ENCODE measurements at regions not wholly inside any gene's neighbourhood (a gene's known extent, or its start where the extent isn't known, plus 50 kb on each side); places are given as distances from the start of the nearest gene placed in this dataset.
"Not testable (repeated sequence)": the region's sequence is repeated elsewhere in the genome, so short reads cannot be mapped to it uniquely, and the experiment has no call there.

DNA sequence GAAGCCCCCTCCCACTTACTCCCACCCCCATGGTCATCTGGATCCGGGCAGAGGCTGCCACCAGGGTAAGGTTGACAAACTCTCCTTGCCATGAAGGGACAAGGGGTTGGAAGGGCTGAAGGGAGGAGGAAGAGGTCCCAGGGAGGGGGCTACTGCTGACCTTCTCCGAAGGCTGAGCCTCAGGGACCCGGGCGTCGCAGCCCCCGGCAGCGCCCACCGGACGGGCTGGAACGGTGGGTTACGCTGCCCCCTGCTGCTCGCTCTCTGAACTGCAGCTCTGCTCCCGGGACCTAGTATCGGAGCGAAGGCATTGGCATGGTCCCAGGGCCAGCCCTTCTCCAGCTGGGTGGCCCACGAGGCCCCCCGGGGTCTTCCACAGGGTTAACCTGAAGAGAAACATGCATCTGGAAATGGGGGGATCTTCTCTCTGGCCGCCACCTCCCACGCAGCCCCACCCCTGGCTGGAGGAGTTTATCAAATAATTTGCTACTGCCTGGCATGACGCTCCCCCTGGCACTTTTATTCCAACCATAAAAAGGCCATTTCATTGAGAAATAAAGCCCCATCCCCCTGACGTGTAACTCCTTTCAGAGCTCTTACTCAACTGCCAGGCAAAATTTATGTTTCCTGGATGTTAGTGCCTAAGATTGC lies 70.4 kb upstream of the TARDBP start:
- DNase-seq (ENCODE audit: low read depth), result peak; percentile 60

DNA sequence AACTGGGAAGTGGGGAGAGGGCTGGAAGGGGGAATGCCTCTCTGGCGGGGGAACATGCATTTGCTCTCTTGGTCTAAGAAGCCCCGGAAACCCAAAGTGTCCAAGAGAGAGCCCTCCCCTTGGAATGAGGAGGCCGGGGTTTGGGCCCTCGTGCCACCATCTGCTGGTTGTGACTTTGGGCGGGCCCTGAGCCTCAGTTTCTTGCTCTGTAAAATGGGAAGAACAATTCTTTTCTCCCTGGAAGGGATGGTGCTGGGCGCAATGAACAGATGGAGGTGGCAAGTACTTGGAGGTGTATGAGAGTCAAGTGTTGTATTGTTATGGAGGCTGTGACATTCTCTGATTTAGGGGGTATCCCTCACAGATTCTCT lies 69.9 kb upstream of the TARDBP start:
- DNase-seq (ENCODE audit: low read depth), result no peak

DNA sequence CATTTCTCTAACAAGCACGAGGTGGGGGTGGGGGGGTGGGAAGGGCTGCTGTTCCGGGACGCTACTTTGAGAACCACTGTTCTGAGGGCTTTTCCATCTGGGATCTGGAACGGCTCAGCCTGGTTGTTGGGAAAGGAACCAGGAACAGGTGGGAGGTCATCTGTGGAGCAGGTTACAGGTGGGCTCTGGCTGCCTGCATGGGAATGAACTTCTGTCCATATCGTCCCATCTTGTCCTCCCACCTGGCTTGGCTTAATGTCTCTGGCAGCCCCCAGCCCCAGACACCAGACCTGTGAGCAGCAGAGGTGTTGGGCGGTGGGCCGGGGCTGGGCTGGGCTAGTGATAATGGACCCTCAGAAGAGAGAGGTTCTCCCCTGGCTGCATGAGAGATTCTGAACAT lies 69.4 kb upstream of the TARDBP start:
- no peak for DNase-seq (ENCODE audit: low read depth)

DNA sequence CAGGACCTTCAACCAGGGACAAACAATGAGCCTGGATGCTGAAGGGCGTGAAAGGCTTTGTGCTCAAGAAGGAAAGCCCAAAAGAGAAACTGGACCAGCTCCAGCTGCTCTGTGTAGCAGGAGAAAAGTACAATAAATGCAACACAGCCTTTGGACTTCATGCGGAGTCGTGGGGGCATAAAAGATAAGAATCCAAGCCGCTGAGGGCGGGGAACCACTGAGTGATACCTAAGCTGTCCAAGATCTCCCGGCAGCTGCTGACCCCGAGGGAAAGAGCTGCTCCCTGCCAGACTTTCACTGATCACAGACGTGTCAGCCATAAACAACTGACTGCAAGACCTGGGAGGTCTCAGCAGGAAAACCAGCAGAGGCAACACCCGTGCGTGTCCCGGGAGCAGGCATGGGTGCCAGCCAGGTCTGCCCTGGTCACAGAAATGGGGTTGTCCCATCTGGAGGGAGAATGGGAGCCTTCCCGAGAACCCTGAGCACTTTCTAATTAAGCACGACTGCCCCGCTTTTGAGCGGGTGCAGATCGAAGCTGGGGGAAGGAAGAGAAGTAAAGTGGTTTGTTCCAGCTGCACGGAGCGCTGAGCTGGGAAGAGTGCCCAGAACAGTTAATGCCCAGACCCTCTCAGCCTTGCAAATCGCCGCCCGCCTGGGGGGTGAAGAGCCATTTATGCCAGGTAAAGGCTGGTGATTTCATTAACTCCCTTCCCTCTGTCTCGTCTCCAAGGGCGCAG lies 68.3 kb upstream of the TARDBP start:
- DNase-seq (ENCODE audit: low read depth), result no peak

DNA sequence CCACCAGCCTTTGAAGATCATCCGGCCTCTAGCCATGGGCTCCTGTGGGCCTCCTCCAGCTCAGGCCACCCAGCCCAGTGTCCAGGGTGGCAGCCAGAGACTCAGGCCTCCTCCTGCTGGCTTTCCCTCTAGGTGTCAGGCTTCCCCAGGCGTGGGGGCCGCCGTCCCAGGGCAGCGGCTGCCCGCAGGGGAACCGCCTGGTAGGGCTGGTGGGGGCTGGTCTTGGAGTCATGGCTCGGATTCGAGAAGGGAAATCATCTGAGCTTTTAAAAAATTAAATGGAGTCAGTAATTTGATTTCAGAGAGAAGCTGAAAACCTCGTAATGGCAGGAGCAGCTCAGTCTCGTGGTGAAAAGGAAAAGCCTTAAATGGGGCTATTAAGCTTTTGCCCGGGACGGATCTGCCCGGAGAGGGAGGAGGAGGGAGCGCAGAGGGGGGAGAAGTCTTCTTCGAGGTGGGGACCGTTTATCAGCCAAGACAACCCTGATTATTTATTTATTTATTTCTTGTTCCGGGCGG lies 66.4 kb upstream of the TARDBP start:
- no peak for DNase-seq (ENCODE audit: low read depth)

DNA sequence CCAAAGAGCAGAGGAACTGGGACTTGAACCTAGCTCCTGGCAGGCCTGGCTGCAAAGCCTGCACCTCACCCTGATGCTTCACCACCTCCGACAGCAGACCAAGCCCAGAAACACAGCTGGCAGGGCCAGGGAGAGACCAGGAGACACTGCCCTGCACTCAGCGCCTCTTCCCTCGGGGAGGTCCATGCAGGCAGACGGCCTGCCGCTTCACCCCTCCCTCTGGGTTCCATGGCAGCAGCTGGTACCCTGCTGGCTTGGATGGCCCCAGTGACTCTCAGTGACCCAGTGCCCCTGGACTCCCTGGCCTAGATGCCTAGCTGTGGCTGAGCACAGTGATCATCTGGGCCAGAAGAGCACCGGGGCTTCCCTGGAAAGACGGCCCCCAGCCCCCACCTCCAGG lies 65.3 kb upstream of the TARDBP start:
- DNase-seq (ENCODE audit: low read depth), result no peak

DNA sequence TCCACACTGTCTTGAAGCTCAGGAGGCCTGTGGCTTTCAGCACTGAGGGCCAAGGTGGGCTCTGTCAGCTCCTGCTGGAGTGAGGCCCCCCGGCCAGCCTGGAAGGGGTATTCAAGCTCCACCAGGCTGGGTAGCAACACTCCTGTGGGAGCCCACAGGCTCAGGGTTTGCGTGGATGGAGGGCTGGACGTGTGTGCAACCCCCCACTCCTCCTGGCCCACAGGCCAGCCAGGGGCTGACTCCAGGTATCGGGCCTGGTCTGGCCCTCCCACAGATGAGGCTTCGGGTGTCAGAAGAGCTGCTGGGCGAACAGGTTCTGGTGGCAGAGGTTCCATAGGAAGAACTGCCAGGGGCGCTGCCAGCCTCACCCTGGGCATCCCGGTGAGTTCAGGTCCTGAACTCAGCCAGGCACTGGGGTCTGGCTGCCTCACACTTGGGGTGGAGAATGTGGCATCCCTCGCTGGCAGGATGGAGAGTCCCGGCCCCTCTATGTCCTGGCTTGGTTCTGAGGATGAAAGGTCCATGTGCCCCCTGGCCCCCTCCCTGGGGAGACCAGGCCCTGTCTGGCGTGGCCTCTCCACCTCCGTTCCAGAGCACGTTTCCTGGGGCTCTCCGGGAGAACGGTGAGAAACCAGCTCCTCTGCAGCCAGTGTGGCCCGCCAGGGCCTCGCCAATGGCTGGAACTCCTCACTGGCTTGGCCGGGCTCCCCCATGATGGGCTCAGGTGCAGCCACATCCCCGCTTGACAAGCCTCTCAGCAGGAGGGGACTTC lies 64.6 kb upstream of the TARDBP start:
- DNase-seq (ENCODE audit: low read depth), result no peak

DNA sequence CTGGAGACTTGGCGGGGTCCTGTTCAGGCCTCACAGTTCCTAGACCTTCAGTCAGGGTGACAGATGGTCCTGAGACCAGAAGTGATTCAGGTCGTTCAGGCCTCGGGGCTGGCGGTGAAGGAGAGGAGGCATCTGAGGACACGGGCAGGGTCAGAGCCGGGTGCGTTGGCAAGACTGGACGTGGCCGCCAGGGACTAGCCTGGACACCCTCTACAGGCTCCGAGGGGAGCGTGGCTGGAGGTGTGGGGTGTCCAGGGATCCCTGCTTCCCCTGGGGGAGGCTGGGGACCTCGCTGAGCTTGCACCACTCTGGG lies 64.0 kb upstream of the TARDBP start:
- DNase-seq (ENCODE audit: low read depth), result no peak

DNA sequence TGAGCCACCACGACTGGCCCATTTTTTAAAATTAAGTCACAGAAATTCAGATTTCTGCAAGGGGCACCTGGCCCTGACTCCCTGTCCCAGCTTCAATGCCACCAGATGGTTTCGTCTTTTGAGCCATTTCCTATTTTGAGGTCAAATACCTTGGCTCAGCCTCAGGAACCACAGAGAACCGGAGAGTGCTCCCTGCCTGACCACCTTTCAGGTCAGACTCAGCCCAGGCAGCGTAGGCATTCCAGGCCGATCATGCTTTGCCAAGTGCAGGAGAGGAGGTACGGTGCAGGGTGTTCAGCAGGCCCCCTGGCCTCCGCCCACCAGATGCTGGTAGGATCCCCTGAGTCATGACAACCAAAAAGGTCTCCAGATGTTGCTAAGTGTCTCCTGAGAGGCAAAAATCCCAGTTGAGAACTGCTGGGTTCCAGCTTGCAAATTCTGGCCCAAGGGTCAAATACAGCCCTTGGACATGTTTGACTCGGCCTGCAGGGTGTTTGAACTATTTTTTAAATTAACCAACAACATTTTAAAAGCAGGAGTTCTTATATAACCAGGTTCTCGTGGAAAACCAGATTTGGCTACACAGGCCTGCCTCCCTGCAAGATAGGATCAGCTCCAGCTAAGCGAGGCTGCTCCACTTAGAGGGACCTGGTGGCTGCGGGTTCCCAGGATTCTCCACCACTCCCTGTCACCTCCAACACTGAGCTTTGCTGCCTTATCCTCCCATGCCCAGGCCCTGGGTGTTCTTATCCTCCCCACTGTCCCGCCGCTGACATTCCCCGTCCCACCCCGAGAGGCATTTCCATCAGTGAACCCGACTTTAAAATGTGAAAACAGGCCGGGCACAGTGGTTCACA lies 61.9 kb upstream of the TARDBP start:
- DNase-seq (ENCODE audit: low read depth), result no peak

DNA sequence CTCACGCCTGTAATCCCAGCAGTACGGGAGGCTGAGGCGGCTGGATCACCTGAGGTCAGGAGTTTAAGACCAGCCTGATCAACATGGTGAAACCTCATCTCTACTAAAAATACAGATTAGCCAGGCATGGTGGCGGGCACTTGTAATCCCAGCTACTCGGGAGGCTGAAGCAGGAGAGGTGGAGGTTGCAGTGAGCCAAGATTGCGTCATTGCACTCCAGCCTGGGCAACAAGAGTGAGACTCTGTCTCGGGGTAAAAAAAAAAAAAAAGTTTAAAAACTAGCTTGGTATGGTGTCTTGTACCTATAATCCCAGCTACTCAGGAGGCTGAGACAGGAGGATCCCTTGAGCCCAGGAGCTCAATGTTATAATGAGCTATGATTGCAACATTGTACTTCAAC lies 61.2 kb upstream of the TARDBP start:
- not testable (repeated sequence) for DNase-seq (ENCODE audit: low read depth)

DNA sequence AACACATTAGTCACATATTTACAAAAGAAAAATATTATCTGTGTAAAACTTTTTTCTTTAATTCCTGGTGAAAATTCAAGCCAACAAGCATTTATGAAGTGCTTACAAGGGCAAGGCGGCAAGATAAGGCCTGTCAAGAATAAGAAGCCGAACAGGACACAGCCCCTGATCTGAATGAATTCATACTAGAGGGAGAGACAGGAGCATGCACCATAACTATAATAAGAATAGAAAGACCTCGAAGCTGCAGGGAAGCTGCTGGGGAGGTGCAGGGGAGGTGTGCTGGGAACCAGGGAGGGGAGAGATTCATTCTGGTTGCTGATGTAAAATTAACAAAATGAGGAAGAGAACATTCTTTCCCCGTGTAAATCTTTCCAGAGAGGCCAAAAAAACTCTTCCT lies 60.5 kb upstream of the TARDBP start:
- DNase-seq (ENCODE audit: low read depth), result no peak

DNA sequence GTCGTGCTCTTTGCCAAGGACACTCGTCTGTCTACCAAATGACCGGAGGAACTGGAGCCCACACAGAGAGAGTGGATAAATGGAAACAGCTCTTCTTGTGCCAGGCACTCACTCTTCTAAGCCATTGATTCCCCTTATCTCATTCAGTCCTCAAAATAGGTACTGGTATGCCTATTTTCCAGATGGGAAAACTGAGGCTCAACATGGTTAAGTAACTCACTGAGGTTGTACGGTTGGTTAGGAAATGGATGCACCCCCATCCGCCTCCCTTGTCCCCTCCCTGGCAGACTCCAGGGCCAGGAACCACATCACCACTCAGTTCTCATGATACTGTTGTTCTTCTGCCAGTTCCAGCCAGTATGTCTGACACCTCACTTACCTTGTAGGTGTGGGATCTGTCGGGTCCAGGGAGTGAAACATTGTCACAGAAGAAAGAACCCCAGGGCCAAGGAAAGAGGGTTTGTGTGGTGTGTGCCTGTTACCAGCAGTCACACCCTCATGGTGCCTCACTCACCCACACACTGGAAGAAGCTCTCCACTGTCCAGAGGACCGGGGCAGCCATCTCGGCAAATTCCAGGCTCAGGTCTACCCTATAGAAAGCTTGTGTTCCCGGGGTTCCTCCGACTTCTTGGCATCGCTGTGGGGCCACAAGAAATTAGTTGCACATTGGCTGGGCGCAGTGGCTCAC lies 58.8 kb upstream of the TARDBP start:
- no peak for DNase-seq (ENCODE audit: low read depth)

DNA sequence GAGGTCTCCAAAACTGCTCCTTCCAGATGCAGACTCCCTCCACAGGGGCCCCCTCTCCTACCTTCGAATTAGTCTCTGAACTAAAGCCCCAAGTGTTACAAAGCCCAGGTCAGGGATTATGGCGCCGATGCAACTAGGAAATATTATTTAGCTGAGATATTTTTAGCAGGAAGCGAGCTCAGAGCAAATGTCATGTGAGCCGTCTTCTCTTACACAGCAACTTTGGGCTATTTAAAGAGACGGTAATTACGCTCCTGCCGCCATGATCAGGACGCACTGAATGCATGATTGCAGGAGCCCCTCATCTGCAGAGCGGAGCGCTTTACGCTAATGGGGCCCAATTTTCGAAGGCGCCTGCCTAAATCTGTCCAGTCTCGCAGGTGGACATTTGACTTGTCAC lies 55.3 kb upstream of the TARDBP start:
- no peak for DNase-seq (ENCODE audit: low read depth)

DNA sequence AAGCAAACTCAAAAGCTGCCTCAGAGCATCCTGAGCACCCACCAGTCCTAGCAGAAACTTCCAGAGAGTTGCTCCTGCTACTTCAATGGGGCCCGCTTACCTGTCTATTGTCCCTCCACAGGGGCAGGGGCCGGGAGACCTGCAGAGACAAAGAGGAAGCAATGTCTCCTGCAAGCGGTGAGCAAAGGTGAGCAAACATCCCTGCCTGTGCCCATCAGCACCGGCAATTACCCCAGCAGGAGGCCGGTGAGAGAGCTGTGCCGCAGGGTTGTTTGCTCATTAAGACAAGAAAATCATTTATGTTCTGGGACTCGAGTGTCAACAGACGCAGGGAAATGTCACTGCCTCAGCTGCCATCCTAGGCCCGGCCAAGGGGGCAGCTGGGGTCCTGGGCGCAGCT lies 53.8 kb upstream of the TARDBP start:
- no peak for DNase-seq (ENCODE audit: low read depth)

DNA sequence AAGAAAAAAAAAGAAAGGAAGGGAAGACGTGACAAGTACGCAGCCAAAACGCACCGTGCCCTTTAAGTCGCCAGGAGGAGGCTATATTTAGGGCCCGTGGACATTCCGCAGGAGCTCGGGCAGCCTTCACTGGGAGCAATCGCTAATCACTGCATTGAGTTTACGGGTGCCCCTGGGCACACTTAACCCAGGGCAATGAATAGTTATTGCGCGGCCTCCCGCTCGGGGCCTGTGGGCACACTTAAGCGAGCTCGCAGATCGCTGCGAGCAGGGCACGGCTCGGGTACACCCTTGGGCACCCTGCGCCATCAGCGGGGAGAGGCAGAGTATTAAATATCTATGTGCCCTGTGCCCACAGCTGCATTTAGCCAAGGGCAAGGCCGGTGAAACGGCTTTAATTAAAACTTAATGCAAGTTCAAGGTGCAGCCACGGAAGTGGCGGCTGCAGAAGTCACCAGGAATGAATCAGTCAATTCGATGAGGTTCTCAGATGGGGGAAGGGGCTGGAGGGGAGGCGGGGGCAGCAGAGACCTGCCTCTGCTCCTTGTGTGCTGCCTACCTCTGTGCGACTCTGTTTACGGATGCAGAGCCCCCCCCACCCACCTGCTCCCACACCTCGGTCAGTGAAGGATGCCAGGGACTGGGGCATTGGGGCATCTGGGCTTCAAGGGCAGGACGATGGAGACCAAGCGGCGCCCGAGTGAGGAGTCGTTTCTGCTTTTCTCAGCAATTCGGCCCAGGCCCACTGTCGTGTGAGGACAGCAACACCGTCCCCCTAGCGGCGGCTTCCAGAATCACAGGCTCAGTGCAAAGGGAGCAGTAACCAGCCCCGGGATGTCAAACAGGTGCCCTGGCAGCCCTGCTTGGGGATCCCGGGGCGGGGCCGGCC lies 51.8 kb upstream of the TARDBP start:
- peak; percentile 69 for DNase-seq (ENCODE audit: low read depth)

DNA sequence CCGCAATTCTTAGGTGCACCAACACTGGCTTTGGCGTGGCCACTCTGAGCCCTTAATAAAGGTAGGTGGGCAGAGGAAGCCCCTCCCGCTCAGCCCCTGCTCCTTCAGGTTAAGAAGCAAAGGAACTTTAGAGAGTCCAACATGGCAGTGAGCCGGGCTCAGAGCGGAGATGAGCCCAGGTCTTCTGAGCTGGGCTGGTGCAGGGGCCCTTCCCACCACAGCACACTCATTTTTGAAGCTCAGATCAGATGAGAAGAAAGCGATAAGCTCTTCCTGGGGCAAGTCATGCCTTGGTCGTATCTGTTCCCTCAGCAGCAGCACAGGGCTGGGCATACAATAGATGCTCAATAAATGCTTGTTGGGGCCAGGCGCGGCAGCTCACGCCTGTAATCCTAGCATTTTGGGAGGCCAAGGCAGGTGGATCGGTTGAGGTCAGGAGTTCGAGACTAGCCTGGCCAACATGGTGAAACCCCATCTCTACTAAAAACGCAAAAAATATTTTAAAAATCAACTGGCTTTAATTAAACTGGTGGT lies 51.1 kb upstream of the TARDBP start:
- no peak for DNase-seq (ENCODE audit: low read depth)

DNA sequence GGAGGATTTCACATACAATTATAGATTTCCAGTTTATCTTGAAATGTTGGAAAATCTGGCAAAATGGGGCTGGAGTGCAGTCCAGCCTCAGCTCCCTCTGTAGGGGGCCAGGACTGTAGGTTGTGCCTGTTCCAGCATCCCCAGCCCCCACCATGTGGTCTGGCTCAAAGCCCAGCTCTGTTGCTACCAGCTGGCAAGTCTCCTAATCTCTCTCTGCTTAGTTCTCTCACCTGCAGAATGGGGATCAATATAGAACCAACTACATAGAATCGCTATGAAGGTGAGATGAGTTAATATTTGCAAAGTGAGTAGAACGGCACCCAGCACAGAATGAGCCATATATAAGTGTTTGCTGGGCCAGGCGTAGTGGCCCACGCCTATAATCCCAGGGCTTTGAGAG lies 50.0 kb upstream of the TARDBP start:
- no peak for DNase-seq (ENCODE audit: low read depth)
